Stimulated activated CD4-positive, alpha-beta T cell treated with anti-CD3 and anti-CD28 coated beads, Interleukin-12 subunit alpha, Interleukin-12 subunit beta, amount 100 ng/mL, for 4 hours (primary cell): ENCODE measurements at regions not wholly inside any gene's neighbourhood (a gene's known extent, or its start where the extent isn't known, plus 50 kb on each side); places are given as distances from the start of the nearest gene placed in this dataset.
"Not testable (repeated sequence)": the region's sequence is repeated elsewhere in the genome, so short reads cannot be mapped to it uniquely, and the experiment has no call there.

Source experiments
- DNase-seq: peaks from one replicate; pipeline ENCODE4 v3.0.0-alpha.2; 2020

DNA sequence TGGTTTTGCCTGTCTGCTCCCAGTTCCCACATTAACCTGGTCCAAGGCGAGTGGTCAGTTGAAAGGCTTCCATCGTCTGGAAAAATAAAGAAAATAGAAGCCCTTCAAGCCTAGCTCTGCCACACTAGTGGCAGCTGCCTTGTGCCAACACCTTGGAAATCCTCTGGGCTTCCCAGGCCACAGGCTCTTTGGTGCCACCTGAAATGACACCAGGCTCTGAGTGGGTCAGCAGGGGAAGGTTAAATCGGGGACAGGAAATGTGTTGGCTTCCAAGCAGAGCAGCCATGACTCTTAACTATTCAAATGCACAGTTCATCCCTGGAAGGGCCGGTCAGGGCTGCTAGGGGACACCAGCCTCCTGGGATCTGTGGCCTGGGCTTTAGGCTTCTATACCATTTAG is 558.7 kb downstream of the MATN1 start:
- no peak for DNase-seq

DNA sequence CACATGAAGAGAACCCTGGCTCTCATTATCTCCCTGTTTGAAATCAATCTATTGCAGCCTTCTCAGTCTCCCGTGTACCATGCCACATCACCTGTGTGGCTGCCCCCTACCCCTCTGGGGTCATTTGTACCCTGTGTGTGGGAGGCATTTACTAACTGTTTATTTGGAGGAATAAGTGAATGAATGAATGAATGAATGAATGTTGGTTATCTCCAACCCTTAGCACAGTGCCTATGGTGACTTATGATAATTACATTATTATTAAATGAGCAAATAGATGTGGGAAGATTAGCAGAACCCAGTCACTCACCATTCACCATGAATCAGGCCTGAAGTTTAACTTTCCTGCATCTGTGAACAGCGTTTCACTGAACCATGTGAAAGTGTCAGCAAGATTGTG is 560.8 kb downstream of the MATN1 start:
- DNase-seq: no peak

DNA sequence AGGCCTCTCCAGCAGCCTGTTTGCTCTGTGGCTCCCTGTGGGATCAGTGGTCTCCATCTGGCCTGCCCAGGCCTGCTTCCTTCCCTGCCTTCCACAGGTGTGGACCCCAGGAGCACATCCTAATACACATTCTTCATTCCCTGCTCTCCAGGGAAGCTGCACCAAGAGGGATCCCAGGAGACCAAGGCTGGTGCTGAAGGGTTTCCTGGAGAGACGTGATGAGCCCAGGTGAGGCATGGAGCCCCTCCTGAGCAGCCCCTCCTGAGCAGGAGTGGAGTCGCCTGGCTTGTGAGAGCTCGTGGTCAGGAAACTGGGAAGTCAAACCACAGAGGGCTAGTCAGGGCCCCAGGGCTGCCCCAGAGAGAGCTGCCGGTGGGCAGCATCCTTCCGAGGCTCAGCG is 561.4 kb downstream of the MATN1 start:
- no peak for DNase-seq

DNA sequence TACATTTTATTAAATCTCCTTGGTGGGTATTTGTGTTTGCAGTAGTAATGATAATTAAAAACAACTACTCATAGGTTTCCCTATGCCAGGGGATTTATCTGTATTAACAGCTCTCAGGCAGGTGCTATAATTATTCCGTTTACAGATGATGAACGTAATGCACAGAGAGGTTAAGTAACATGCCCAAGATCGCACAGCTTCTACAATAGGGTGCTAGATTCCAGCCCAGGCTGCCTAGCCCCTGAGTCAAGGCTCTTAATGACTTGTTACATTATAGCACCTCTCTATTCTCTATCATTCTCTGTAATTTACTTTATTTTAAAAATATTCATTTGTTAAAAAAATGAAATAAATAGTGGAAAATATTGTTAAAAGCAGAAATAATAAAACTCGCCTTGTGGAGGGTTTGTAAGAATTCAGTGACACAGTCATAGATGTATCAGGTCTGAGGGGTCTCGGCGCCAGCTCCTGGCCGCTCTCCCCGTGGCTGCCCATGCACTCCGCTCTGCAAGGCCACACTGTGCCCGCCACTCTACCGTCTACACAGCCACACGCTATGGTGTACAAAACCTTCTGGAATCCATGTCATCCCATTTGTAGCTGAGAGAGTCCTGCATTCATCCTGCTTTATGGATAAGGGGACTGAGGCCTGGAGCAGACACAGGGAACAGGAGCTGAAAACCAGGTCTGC is 562.2 kb downstream of the MATN1 start:
- no peak for DNase-seq

DNA sequence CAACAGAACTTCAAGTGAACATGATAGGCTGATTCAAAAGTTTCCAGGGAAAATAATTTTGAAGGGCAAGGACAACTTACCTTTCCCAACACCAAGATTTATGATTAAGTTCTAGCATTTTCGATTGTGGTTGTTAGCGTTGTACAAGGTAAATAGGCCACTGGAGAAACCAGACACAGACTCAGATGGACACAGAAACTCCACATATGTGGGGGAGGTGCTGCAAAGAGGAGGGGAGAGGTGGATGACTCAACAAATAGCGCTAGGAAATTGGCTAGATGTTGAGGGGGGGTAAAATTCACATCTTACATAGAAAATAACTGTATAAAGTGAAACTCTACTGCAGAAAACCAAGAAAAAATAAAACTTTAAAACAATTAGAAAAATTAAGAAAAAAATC is 564.4 kb downstream of the MATN1 start:
- DNase-seq: no peak

DNA sequence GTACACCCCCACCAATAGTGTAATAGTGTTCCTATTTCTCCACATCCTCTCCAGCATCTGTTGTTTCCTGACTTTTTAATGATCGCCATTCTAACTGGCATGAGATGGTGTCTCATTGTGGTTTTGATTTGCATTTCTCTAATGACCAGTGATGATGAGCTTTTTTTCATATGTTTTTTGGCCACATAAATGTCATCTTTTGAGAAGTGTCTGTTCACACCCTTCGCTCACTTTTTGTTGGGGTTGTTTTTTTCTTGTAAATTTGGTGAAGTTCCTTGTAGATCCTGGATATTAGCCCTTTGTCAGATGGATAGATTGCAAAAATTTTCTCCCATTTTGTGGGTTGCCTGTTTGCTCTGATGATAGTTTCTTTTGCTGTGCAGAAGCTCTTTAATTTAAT is 567.7 kb downstream of the MATN1 start:
- DNase-seq: not testable (repeated sequence)

DNA sequence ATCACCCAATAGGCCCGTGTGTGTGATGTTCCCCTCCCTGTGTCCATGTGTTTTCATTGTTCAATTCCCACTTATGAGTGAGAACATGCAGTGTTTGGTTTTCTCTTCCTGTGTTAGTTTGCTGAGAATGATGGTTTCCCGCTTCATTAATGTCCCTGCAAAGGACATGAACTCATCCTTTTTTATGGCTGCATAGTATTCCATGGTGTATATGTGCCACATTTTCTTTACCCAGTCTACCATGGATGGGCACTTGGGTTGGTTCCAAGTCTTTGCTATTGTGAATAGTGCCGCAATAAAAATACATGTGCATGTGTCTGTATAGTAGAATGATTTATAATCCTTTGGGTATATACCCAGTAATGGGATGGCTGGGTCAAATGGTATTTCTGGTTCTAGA is 568.1 kb downstream of the MATN1 start:
- not testable (repeated sequence) for DNase-seq

DNA sequence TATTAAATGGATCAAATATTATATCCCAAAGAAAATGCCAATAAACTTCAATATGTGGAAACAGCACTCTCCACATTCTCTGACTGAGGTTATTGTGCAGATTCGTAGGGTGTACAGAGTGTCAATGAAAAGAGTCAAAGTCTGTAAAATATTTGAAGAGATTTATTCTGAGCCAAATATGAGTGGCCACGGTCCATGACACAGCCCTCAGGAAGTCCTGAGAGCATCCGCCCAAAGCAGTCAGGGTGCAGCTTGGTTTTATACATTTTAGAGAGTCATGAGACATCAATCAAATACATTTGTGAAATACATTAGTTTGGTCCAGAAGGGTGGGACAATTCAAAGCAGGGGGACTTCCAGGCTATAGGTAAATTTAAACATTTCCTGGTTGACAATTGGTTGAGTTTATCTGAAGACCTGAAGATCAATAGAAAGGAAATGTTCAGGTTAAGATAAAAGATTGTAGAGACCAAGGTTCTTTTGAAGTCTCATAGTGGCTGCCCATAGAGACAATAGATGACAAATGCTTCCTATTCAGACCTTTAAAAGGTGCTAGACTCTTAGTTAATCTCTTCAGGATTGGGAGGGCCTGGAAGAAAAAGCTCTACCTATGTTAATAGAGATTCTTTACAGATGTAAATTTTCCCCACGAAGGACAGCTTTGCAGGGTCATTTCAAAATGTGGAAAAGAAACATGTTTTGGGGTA is 569.5 kb downstream of the MATN1 start:
- DNase-seq: no peak

DNA sequence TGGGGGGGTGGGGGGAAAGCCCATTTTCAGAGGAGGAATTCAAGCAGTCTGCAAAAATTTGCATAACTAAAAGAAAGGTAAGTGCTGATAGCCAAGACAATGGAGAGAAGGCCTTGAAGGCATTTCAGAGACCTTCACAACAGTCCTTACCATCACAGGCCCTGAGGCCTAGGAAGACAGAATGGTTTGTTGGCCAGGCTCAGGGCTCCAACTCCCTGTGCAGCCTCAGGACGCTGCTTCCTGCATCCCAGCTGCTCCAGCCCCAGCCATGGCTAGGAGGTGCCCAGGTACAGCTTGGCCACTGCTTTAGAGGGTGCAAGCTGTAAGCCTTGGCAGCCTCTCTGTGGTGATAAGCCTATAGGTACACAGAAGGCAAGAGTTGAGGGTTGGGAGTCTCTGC is 571.6 kb downstream of the MATN1 start:
- no peak for DNase-seq

DNA sequence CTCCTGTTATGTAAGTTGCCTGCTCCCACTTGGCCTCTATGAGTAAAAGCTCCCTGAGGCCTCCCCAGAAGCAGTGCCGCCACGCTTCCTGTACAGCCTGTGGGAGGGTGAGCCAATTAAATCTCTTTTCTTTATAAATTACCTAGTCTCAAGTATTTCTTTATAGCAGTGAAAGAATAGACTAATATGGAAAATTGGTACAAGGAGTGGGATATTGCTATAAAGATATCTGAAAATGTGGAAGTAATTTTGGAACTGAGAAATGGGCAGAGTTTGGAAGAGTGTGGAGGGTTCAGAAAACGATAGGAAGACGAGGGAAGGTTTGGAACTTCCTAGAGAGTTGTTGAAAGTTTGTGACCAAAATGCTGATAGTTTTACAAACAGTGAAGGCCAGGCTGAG is 572.3 kb downstream of the MATN1 start:
- DNase-seq: no peak

DNA sequence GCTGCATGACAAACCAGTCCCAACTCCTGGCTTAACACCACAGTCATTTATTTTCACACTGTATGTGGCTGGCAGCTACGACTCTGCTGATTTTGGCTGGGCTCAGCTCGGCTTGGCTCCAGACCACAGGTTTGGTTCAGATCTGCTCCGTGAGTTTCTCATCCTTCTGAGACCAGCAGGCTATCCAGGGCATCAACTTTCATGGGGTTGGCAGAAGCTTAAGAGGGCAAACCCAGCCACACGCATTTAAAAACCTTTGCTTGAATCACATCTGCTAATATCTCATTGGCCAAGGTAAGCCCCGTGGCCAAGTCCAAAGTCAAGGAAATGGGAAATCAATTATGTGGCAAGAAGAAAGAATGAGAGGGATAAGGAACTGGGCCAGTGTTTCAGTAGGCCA is 574.2 kb downstream of the MATN1 start:
- no peak for DNase-seq

DNA sequence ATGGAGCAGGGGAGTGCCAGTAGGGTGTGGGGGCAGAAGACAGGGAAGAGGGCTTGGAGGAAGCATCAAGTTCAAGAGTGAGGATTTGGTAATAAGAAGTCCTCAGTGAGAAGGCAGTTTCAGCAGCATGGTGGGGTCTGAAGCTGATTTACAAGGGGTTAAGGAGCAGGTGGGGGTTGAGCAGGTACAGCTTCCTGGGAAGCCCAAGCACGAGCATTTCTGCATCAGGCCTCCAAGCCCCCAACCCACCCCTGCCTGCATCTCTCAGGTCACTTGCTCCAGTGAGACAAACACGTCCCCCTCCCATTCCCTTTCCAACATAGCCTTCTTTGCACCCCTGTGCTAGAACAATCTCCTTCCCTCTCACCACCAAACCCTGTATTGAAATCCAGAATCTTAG is 574.7 kb downstream of the MATN1 start:
- DNase-seq: no peak

DNA sequence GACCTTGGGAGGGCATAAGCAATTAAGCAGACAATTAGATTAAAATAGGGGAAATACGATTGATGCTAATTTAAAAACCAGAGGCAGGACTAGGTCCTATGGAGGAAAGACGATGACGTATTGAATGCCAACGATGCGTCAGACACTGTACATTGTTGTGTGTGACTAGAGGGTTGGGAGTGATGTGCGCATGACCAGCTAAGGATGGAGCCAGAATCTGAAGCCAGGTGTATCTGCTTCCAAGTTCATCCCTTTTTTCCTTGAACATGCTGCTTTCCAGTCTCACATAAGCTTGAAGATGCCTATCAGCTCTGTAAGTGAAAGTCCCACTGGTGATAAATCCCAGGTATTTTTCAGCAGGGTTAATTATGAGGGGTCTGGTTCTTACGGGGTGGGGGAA is 576.2 kb downstream of the MATN1 start:
- DNase-seq: no peak

DNA sequence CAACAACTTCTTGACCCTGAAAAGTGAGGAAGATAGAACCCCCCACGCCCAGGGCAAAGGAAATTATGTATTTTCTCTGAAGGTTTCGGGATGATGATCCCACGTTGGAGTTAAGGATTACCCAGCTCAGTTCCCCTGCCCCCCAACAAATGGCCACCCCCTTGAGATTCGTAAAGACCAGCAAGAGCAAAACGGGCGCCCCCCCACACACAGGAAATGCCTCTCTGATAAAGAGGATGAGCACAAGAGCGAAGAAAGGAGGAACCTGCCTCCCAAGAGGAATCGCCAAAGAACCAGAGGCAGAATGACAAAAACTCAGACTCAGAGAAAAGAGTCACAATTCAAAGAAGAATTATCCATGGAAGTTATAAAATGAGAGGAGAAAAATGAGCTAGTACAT is 576.9 kb downstream of the MATN1 start:
- DNase-seq: no peak

DNA sequence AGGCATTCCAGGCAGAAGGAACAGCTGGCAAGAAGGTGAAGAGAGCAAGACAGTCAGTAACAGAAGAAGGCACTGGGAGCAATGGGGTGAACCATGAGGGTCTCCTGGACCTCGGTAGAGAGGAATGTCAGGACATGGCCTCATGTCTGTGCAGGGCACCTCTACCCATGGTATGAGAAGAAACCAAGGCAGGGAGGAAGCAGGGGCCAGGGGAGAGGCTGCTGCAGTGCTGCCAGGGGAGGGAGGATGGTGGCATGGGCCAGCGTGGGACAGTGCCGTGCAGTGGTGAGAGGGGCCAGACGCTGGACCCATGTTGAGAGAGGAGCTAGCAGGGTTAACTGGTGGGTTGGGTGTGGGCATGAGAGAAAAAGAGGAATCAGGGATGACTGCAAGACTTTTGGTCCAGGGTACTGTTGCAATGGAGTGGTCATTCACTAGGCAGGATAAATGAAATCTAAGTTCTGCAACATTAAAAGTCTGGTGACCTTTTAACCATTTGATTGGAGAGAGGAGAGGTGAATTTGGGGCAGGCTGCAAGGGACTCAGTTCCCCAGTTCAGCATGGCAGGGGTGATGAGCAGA is 577.6 kb downstream of the MATN1 start:
- DNase-seq: no peak

DNA sequence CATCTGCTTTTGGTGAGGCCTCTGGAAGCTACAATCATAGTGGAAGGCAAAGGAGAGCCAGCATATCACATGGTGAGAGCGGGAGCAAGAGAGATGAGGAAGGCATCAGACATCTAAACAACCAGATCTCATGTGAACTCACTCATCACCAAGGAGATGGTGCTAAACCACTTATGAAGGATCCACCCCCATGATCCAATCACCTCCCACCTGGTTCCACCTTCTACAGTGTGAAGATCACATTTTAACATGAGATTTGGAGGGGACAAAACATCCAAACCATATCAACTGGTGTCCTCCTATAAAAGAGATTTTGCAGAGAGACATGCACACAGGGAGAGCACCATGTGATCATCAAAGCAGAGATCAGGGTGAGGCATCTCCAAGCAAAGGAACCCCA is 578.6 kb downstream of the MATN1 start:
- DNase-seq: no peak

DNA sequence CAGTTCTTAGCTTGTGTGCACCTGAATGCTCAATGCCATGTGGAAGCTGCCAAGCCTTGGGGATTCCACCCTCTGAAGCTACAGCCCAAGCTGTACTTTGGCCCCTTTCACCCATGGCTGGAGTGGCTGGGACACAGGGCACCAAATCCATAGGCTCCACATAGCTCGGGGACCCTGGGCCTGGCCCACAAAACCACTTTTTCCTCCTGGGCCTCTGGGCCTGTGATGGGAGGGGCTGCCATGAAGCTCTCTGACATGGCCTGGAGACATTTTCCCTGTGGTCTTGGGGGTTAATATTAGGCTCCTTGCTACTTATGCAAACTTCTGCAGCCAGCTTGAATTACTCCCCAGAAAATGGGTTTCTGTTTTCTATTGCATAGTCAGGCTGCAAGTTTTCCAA is 579.9 kb downstream of the MATN1 start:
- DNase-seq: no peak

DNA sequence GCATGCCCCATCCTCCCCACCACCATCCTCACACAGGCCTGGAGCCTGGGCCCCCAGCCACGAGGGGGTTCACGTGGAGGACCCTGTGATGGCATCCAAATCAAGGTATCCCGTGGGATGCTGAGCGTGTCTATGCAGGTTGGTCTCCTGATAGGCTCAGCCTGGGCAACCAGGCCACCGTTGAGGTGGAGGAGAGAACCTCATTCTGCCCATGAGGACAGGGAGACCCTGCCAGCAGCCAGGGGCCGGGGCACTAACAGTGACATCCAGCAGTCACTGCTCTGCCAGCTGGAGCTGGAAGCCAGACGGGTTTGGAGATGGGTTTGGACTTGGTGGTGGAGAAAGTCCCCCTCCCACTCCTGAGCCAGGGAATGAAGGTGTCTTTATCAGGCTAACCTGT is 582.8 kb downstream of the MATN1 start:
- DNase-seq: no peak

DNA sequence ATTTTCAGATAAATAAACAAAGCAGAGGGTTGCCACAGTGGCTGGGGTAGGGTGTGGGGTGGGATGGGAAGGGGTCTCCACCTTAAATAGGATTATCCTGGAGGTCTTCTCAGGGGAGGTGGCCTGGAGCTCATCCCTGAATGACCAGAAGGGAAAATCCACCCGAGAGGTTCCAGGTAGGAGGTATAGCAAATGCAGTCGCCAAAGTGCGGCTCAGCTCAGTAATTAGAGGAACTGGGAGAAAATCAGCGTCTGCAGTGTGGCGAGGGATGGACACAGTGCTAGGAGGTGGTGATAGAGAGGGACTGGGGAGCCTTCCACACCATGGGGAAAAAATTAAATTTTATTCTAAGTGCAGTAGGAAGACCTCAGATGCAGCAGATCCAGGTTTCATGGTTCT is 584.5 kb downstream of the MATN1 start:
- DNase-seq: no peak

DNA sequence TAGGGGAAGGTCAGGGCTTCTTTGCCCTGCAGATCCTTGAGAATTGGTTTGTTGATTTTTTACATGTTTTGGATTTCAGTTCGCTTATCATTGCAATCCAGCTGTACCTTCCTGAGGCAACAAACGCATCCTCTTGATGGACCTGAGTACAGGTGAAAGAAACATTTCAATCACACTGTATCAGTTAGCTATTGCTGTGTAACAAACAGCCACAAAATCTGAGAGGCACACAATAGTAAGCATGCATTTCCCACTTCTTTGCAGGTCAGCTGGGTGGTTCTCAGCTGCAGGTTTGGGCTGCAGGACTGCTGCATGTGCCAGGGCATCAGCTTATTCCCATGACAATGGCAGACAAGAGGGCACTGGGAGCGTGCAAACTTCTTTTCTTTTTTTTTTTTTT is 586.4 kb downstream of the MATN1 start:
- no peak for DNase-seq

DNA sequence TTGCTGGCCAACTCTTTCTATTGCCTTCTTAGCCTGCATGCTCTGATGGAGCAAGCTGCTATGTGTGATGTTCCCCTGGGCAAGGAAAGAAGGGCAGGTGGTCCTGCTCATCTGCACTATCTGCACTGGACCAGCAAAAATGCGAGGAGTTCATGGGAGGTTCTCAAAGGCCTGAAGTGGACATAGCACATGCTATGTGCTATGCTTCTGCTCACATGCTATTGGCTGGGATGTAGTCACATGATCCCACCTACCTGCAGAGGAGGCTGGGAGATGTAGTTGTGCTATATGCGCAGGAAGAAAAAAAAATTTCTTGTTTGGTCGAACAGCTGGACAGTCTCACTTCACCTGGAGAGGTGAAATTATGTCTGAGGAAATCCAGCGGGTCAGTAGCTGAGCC is 587.7 kb downstream of the MATN1 start:
- DNase-seq: no peak

DNA sequence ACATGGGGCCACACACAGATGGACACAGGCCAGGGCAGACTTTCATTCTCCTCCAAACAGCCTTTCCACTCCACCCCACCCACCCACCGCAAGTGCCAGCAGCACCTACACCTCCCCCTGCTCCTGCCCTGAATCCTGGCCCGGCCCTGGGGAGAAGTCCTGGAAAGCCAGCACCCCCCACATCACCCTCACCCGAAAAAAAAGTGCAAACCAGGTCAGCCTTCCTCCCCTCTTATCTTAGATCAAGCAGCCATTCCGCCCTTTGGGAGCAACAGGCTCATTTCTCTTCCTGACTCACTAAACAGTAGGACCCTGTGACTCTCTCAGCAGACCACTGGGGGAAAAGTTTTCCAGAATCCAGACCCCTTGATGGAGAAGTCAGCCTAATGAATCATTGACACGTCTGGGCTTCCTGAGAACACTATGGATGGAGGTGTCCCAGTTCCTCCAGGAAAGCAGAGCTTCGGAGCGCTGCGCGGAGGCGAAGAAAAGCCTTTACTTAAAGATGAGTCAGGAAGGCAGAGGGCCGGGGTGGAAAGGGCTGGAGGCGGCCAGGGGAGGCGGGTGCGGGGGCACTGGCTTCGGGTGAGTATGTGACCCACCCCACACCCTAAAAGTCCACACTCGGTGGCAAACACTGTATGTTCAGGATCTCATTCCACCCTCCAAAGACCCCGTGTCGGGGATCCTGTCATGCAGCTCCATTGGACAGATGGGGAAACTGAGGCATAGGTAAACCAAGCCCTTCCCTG is 588.7 kb downstream of the MATN1 start:
- no peak for DNase-seq

DNA sequence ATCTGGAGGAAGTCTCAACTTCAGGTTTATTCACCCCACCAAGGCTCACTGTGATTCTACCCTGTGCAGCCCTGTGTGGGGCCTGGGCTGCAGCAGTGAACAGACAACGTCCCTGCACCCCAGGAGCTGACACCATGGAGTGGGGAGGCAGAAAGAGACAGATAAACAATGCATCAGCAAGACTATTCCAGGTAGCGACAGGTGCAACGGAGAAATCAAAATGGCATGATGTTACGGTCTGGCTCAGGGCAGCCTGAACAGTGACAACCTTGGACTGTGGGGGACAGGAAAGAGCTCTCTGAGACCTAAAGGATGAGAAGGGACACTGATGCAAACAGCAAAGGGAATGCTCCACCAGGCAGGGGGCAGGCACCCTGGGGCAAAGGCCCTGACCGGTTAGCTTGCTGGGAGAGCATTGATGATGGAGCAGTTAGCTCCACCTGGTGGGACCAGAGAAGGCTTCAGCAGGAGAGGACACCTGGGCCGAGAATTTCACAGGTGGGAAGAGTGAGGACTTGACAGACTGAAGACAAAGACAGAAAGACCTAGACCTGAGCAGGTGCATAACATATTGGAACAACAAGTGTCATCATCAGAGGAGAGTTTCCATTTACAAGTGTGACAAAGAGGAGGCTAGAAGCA is 589.9 kb downstream of the MATN1 start:
- no peak for DNase-seq
